Loucy (cell line): ENCODE measurements at regions not wholly inside any gene's neighbourhood (a gene's known extent, or its start where the extent isn't known, plus 50 kb on each side); places are given as distances from the start of the nearest gene placed in this dataset.

Source experiments
- EZH2phosphoT487 ChIP-seq: fragments of 200-600 bp; IDR thresholded peaks from 2 replicates; pipeline ENCODE4 v1.6.1; 2018; ENCODE audit warnings: antibody characterized with exemption, mild to moderate bottlenecking, moderate library complexity, borderline replicate concordance
- TF ChIP-seq, protein P1 (sequence below): fragments of 200-600 bp; sonication (generic); conservative IDR thresholded peaks from 2 replicates; pipeline ENCODE4 v1.5.1; 2014; ENCODE audit warnings: mild to moderate bottlenecking, antibody characterized with exemption, low read length

DNA sequence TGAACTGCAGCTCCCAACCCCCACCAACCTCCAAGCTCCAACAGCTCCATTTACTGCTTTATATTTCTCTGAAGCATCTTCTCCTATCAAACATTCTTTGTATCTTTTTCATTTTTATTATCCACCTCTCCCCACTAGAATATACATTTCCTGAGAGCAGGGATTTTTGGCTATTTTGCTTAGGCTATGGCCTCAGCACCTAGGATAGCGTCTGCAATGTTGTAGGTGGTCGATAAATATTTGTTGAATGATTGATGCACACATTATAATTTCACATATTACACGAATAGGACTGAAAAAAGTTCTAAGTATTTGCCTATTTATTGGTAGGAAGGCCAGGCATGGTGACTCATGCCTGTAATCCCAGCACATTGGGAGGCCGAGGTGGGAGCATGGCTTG, 658.7 kb upstream of the DIPK2B start:
- TF ChIP-seq, protein P1, sequence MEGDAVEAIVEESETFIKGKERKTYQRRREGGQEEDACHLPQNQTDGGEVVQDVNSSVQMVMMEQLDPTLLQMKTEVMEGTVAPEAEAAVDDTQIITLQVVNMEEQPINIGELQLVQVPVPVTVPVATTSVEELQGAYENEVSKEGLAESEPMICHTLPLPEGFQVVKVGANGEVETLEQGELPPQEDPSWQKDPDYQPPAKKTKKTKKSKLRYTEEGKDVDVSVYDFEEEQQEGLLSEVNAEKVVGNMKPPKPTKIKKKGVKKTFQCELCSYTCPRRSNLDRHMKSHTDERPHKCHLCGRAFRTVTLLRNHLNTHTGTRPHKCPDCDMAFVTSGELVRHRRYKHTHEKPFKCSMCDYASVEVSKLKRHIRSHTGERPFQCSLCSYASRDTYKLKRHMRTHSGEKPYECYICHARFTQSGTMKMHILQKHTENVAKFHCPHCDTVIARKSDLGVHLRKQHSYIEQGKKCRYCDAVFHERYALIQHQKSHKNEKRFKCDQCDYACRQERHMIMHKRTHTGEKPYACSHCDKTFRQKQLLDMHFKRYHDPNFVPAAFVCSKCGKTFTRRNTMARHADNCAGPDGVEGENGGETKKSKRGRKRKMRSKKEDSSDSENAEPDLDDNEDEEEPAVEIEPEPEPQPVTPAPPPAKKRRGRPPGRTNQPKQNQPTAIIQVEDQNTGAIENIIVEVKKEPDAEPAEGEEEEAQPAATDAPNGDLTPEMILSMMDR: no peak
- TF ChIP-seq EZH2phosphoT487: no peak
